ENCODE measurements at regions not wholly inside any gene's neighbourhood (a gene's known extent, or its start where the extent isn't known, plus 50 kb on each side); places are given as distances from the start of the nearest gene placed in this dataset.
"Not testable (repeated sequence)": the region's sequence is repeated elsewhere in the genome, so short reads cannot be mapped to it uniquely, and the experiment has no call there.

DNA sequence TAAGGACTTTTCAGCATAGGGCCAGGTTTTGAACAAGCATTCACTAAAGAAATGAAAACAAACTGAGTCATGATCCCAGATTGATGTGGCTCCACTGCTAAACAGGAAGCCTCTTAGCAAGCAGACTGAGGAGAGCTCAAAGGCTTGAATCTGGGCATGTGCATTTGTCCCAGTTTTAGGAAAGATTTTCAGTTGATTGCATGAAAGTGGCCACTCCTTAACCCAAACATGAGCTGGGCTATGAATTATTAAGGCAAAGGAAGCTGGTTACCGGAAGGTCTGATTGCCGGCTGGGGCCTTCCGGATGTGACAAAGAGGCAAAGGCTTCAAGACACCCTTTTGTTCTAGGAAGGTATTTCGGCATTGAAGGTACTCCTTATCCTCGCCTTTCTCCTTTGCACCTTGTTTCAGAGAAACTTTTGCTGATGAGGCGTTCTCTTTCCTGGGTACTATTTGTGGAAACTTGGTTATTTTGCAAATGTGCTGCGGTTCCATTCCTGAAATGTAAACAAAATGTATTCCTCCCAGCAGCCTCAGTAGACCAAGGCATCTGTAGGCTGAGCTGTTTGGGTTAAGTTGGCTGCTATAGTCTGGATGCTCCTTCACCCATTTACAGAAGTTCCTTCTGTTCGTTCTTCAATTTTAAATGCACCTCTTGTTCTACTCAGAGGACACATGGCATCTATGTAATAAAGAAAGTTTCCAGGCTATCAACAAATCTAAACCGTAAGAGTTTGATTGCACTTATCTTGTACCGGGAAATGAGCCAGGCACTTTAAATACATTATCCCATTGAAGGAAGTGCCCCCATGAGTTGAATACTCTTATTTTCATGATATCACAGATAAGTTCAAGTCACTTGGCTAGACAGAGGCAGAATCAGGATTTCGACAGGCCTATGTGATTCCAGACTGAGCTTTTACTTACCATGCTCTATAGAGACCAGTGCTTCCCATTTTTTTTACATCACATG lies 115.6 kb upstream of the METAP2 start:
- in situ Hi-C loops (cut with HindIII; ENCODE audit: low pct_ligation_motif_present, low pct_unique_long_range_greater_than_20kb, low sequenced_read_pairs), result no loop called here
- DNase-seq, result no peak

DNA sequence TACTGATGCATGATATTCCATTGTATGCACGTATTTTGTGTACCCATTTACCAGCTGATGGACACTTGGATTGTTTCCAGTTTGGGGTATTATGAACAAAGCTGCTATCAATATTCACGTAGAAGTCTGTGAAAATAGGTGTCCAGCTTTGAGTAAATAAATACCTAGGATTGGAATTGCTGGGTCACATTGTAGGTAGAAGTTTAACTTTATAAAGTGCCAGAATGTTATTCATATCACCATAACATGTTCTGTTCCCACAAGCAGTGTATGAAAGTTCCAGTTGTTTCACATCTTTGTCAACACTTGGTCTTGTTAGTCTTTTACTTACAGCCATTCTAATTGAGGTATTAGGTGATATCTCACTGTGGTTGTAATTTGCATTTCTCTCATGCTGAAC lies 108.0 kb upstream of the METAP2 start:
- no peak for DNase-seq
- in situ Hi-C loops (cut with HindIII; ENCODE audit: low pct_ligation_motif_present, low pct_unique_long_range_greater_than_20kb, low sequenced_read_pairs), result no loop called here

DNA sequence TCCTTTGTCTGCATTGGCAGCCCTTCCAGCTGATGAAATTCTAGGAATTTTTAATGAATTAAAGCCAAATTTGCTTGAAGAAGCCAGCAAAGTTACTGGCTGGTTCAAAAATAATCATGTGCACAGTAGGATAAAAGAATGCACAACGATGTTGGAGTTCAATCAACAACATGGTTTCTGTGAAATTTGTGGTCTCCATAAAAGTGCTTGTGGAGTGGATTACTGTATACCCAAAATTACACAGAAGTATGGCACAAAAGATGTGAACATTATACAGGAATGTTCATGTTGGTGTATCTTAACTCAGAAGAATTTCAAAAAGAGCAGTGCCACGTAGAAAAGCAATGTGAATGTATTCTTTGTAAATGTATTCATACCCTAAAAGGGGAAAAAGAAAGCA lies 105.0 kb upstream of the METAP2 start:
- in situ Hi-C loops (cut with HindIII; ENCODE audit: low pct_ligation_motif_present, low pct_unique_long_range_greater_than_20kb, low sequenced_read_pairs), result no loop called here

DNA sequence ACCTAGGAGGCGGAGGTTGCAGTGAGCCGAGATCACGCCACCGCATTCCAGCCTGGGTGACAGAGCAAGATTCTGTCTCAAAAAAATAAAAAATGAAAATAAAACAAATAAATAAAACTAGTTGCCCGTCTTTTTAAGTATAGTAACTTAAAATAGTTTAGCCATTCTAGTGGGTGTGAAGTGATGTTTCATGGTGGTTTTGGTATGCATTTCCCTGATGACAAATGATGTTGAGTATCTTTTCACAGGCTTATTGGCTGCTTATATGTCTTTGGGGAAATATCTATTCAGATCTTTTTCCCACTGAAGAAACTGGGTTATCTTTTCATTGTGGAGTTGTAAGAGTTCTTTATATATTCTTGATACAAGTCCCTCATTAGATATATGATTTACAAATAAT lies 102.4 kb upstream of the METAP2 start:
- DNase-seq, result no peak
- in situ Hi-C loops (cut with HindIII; ENCODE audit: low pct_ligation_motif_present, low pct_unique_long_range_greater_than_20kb, low sequenced_read_pairs), result no loop called here

More for the DNA sequence above, 105.0 kb upstream of the METAP2 start:
- no peak for DNase-seq

DNA sequence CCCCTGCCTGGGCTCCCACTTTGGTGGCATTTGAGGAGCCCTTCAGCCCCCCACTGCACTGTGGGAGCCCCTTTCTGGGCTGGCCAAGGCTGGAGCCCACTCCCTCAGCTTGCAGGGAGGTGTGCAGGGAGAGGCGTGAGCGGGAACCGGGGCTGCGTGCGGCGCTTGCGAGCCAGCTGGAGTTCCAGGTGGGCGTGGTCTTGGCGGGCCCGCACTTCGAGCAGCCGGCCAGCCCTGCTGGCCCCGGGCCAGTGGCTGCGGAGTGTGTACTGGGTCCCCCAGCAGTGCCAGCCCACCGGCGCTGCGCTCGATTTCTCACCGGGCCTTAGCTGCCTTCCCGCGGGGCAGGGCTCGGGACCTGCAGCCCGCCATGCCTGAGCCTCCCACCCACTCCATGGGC lies 94.5 kb upstream of the METAP2 start:
- DNase-seq; in situ Hi-C loops (cut with HindIII; ENCODE audit: low pct_ligation_motif_present, low pct_unique_long_range_greater_than_20kb, low sequenced_read_pairs): not testable (repeated sequence)

GRCh38 chr12:95380334-95380733 lies 93.6 kb upstream of the METAP2 start:
- in situ Hi-C loops (cut with HindIII; ENCODE audit: low pct_ligation_motif_present, low pct_unique_long_range_greater_than_20kb, low sequenced_read_pairs); DNase-seq: not testable (repeated sequence)

DNA sequence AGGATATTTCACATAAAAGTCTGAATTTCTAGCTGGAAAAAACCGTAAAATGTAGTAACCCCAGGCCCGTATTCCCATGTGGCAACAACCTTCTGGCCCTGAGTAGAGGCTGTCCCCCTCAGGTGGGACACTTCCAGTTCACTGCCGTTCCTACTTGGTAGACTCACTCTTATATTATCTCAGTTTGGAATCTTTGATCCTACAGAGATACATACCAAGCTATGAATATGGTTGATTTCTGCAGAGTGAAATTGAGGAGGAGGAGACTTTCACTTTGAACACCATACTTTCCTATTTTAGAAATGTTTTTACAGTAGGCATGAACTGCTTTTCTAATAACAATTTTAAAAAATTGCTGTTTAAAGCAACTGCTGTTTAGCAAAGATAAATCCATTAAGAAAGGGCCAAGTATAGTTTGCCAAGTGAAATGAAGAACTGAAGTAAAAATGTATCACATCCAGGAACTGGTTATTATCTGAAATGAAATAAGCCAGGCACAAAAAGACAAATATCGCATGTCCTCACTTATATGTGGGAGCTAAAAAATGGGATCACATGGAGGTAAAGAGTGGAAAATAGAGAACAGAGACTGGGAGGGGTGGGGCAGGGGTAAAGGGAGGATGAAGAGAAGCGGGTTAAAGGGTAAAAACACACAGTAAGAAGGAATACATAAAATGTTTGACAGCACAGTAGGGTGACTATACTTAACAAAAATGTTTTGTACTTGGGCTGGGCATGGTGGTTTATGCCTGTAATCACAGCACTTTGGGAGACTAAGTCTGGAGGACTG lies 92.8 kb upstream of the METAP2 start:
- DNase-seq, result no peak
- in situ Hi-C loops (cut with HindIII; ENCODE audit: low pct_ligation_motif_present, low pct_unique_long_range_greater_than_20kb, low sequenced_read_pairs), result no loop called here

DNA sequence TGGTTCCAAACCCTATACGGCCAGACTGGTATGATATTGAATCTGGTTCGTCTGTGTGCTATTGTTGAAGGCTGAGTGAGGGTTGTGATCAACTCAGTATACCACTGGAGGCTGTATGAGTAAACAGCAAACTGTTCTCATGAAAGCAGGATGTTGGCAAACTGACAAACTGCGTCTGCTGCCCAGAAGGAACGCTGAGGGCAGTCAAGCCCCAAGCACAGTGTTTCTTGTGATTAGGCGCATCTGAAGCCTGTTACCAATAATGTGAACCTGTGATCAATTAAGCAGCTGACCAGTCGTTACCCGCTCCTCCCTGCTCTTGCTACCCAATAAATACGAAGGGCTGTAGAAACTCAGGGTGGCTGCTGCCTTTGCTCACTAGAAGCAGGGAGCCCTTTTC lies 90.0 kb upstream of the METAP2 start:
- in situ Hi-C loops (cut with HindIII; ENCODE audit: low pct_ligation_motif_present, low pct_unique_long_range_greater_than_20kb, low sequenced_read_pairs); DNase-seq: not testable (repeated sequence)

DNA sequence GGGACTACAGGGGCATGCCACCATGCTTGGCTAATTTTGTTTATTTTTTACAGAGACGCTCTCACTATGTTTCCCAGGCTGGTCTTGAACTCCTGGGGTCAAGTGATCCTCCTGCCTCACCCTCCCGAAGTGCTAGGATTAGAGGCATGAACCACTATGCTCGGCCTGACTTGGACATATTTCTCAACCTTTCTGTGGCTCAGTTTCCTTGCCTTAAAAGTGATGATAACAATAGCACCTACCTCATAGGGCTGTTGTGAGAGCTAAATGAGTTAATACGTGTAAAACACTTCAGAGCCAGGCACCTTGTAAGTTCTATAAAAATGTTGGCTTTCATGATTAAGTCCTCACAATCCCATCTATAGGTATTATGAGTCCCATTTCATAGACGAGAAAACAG lies 89.2 kb upstream of the METAP2 start:
- DNase-seq, result no peak
- in situ Hi-C loops (cut with HindIII; ENCODE audit: low pct_ligation_motif_present, low pct_unique_long_range_greater_than_20kb, low sequenced_read_pairs), result no loop called here

DNA sequence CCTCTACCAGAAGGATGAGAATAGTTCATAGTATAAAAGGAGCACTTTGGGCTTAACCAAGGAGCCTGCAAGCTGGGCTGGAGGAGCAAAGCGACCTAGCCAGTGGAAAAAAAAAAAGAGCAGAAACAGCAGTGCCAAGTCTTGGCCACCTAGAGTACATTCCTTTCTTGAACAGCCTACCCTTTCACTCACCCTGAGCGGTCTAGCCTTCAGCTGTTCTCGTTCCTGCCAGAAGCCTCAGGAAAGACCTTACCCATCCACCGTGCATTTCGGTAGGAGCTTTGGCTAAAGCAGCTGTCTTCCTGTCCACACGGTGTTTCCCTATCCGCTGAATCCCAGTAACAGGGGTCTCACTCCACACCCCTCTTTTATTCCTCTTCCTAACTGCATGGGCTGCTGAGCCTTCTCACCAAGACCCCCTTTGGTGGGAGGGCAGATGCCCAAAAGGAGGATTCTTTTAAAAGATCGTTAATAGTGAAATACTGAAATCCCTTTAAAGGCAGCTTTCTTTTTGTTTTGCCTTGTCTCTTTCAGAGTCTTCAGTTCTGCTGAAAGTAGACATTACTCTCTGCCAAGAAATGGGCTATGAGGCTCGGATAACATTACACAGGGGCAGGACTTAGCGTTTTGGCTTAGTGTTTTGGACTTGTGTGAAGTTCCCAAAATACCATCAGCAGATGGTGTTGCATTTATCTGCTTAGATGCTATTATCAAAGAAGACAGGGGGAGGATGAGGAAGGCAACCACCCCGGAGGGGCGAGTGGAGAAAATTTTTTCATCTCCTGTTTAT lies 88.5 kb upstream of the METAP2 start:
- DNase-seq, result no peak
- in situ Hi-C loops (cut with HindIII; ENCODE audit: low pct_ligation_motif_present, low pct_unique_long_range_greater_than_20kb, low sequenced_read_pairs), result no loop called here

- in situ Hi-C loops (cut with HindIII; ENCODE audit: low pct_ligation_motif_present, low pct_unique_long_range_greater_than_20kb, low sequenced_read_pairs), result no loop called here
- DNase-seq, result no peak
Measured at GRCh38 chr12:95386051-95386450, 87.9 kb upstream of the METAP2 start.

DNA sequence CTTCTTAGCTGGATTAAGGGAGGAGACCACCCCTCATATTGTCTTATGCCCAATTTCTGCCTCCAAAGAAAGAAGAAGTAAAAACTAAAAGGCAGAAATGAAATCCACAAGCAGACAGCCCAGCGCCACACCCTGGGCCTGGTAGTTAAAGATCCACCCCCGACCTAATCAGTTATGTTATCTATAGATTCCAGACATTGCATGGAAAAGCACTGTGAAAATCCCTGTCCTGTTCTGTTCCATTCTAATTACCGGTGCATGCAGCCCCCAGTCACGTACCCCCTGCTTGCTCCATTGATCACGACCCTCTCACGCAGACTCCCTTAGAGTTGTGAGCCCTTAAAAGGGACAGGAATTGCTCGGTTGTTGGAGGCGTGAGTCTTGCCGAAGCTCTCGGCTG lies 85.7 kb upstream of the METAP2 start:
- DNase-seq; in situ Hi-C loops (cut with HindIII; ENCODE audit: low pct_ligation_motif_present, low pct_unique_long_range_greater_than_20kb, low sequenced_read_pairs): not testable (repeated sequence)

GRCh38 chr12:95390192-95390591 lies 83.8 kb upstream of the METAP2 start:
- no peak for DNase-seq
- in situ Hi-C loops (cut with HindIII; ENCODE audit: low pct_ligation_motif_present, low pct_unique_long_range_greater_than_20kb, low sequenced_read_pairs), result no loop called here

GRCh38 chr12:95390932-95391331 lies 83.0 kb upstream of the METAP2 start:
- no peak for DNase-seq
- in situ Hi-C loops (cut with HindIII; ENCODE audit: low pct_ligation_motif_present, low pct_unique_long_range_greater_than_20kb, low sequenced_read_pairs), result no loop called here

GRCh38 chr12:95393191-95393790 lies 80.7 kb upstream of the METAP2 start:
- in situ Hi-C loops (cut with HindIII; ENCODE audit: low pct_ligation_motif_present, low pct_unique_long_range_greater_than_20kb, low sequenced_read_pairs), result no loop called here
- DNase-seq, result no peak

DNA sequence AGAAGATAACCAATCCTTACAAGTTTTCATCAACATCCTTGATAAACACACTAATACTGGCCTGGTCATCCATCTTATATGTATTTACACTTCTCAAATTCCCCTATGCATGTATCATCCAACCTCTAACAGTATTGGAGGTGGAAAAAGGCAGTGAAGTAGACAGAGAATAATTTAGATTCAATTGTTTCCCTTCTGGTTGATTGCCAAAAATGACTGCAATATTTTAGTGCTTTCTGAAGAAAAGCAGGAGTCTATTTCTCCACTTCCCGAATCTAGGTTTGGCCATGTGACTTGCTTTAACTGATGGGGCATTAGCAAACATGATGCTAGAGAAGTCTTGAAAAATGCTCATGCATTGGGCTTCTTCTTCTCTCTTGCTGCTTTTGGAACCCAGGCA lies 78.3 kb upstream of the METAP2 start:
- no peak for DNase-seq
- in situ Hi-C loops (cut with HindIII; ENCODE audit: low pct_ligation_motif_present, low pct_unique_long_range_greater_than_20kb, low sequenced_read_pairs), result no loop called here

GRCh38 chr12:95396849-95397468 lies 77.0 kb upstream of the METAP2 start:
- in situ Hi-C loops (cut with HindIII; ENCODE audit: low pct_ligation_motif_present, low pct_unique_long_range_greater_than_20kb, low sequenced_read_pairs), result no loop called here

DNA sequence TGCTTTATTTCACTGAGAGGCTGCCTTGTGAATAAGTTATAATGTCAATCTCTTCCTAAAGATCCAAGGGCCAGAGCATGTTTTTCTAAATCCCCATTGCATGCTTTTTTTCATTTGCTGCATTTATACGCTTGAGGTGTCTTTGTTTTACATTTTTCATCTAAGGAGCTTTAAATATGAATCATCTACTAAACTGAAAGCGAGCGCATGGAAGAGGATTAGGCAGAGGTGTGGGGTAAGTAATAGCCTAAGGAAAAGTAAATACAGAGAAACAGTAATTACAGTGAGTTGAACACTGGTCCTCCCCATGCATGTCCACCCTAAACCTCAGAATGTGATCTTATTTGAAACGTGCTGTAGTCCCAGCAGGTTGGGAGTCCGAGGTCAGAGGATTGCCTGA lies 76.4 kb upstream of the METAP2 start:
- no peak for DNase-seq
- in situ Hi-C loops (cut with HindIII; ENCODE audit: low pct_ligation_motif_present, low pct_unique_long_range_greater_than_20kb, low sequenced_read_pairs), result no loop called here

More at GRCh38 chr12:95396849-95397468, 77.0 kb upstream of the METAP2 start:
- DNase-seq, result no peak

All from ACHN (cell line).